ENCODE measurements at regions not wholly inside any gene's neighbourhood (a gene's known extent, or its start where the extent isn't known, plus 50 kb on each side); places are given as distances from the start of the nearest gene placed in this dataset.
A peak's percentile ranks its signal among the peaks of the same experiment; 100 is the strongest.

- no peak for DNase-seq (ENCODE audit: low spot score)
These were observed 510.2 kb downstream of the RPS24 start for GRCh38 chr10:78543749-78544362.

GRCh38 chr10:78544423-78545090, 510.9 kb downstream of the RPS24 start:
- DNase-seq (ENCODE audit: low spot score): no peak

- DNase-seq (ENCODE audit: low spot score): no peak
These were observed 512.1 kb downstream of the RPS24 start for GRCh38 chr10:78545756-78546155.

- no peak for DNase-seq (ENCODE audit: low spot score)
These were observed 513.7 kb downstream of the RPS24 start for GRCh38 chr10:78547397-78547796.

- no peak for DNase-seq (ENCODE audit: low spot score)
These were observed 514.2 kb downstream of the RPS24 start for GRCh38 chr10:78547905-78548304.

GRCh38 chr10:78548369-78548768, 514.7 kb downstream of the RPS24 start:
- DNase-seq (ENCODE audit: low spot score): no peak

- no peak for DNase-seq (ENCODE audit: low spot score)
These were observed 515.7 kb downstream of the RPS24 start for GRCh38 chr10:78549140-78549935.

GRCh38 chr10:78550090-78550489, 516.4 kb downstream of the RPS24 start:
- DNase-seq (ENCODE audit: low spot score): no peak

GRCh38 chr10:78550716-78551115, 517.1 kb downstream of the RPS24 start:
- DNase-seq (ENCODE audit: low spot score): no peak

- no peak for DNase-seq (ENCODE audit: low spot score)
These were observed 517.4 kb upstream of the ZMIZ1 start for GRCh38 chr10:78551184-78552005.

GRCh38 chr10:78552261-78552811, 516.4 kb upstream of the ZMIZ1 start:
- peak; percentile 8 for DNase-seq (ENCODE audit: low spot score)

- no peak for DNase-seq (ENCODE audit: low spot score)
These were observed 515.0 kb upstream of the ZMIZ1 start for GRCh38 chr10:78553792-78554191.

GRCh38 chr10:78555128-78555527, 513.6 kb upstream of the ZMIZ1 start:
- no peak for DNase-seq (ENCODE audit: low spot score)

- no peak for DNase-seq (ENCODE audit: low spot score)
These were observed 511.9 kb upstream of the ZMIZ1 start for GRCh38 chr10:78556705-78557432.

GRCh38 chr10:78557433-78557925, 511.3 kb upstream of the ZMIZ1 start:
- DNase-seq (ENCODE audit: low spot score): no peak

GRCh38 chr10:78559661-78560340, 509.0 kb upstream of the ZMIZ1 start:
- no peak for DNase-seq (ENCODE audit: low spot score)

GRCh38 chr10:78560341-78560688, 508.5 kb upstream of the ZMIZ1 start:
- no peak for DNase-seq (ENCODE audit: low spot score)

- no peak for DNase-seq (ENCODE audit: low spot score)
These were observed 505.5 kb upstream of the ZMIZ1 start for GRCh38 chr10:78563314-78563713.

- no peak for DNase-seq (ENCODE audit: low spot score)
These were observed 502.9 kb upstream of the ZMIZ1 start for GRCh38 chr10:78565841-78566240.

- no peak for DNase-seq (ENCODE audit: low spot score)
These were observed 502.3 kb upstream of the ZMIZ1 start for GRCh38 chr10:78566284-78567111.
